WTC11 (cell line): ENCODE measurements at regions not wholly inside any gene's neighbourhood (a gene's known extent, or its start where the extent isn't known, plus 50 kb on each side); places are given as distances from the start of the nearest gene placed in this dataset.

ENCODE experiments used
- ATAC-seq: fragments of 200-7000 bp; cut with Tn5 transposase; 2 replicates; pipeline ENCODE4 v1.10.0; 2021; ENCODE audit warnings: mild to moderate bottlenecking, moderate library complexity
- CTCF ChIA-PET: fragments of 300-600 bp; sonication (Branson Sonifier 250); formaldehyde crosslinking; loops from one replicate; lab custom pipeline; 2021; ENCODE audit warnings: antibody characterized with exemption; lab: Charles Lee
- POLR2A ChIA-PET: fragments of 350-600 bp; sonication (Branson Sonifier 250); formaldehyde crosslinking; loops from one replicate; lab custom pipeline; 2021; ENCODE audit warnings: antibody characterized with exemption; lab: Charles Lee
- DNase-seq: peaks from one replicate; pipeline ENCODE4 v3.0.0; 2021; ENCODE audit warnings: low spot score
- H3K27ac Mint-ChIP-seq: 2 replicates; pipeline ENCODE4 v1.8.0; 2021; ENCODE audit warnings: mixed read lengths
- H3K27me3 Mint-ChIP-seq: 2 replicates; pipeline ENCODE4 v1.8.0; 2021; ENCODE audit warnings: low read depth, mild to moderate bottlenecking, moderate library complexity, mixed read lengths
- H3K36me3 Mint-ChIP-seq: 2 replicates; pipeline ENCODE4 v1.8.0; 2021; ENCODE audit warnings: mixed read lengths
- H3K4me1 Mint-ChIP-seq: 2 replicates; pipeline ENCODE4 v1.8.0; 2022; ENCODE audit warnings: mixed read lengths
- H3K4me3 Mint-ChIP-seq: 2 replicates; pipeline ENCODE4 v1.8.0; 2021; ENCODE audit warnings: mild to moderate bottlenecking, moderate library complexity, mixed read lengths
- H3K9me3 Mint-ChIP-seq: 2 replicates; pipeline ENCODE4 v1.8.0; 2021; ENCODE audit warnings: mixed read lengths
- AFF4 ChIP-seq: sonication (generic); formaldehyde crosslinking; IDR thresholded peaks from 2 replicates; pipeline ENCODE4 v1.8.1; 2023; ENCODE audit warnings: mild to moderate bottlenecking, missing genetic modification reagents, borderline replicate concordance
- ATF3 ChIP-seq: sonication (generic); formaldehyde crosslinking; conservative IDR thresholded peaks from 2 replicates; pipeline ENCODE4 v1.8.1; 2022; ENCODE audit warnings: mild to moderate bottlenecking, missing genetic modification reagents
- E2F1 ChIP-seq: sonication (generic); formaldehyde crosslinking; IDR thresholded peaks from 2 replicates; pipeline ENCODE4 v1.8.0; 2022; ENCODE audit warnings: mild to moderate bottlenecking, missing genetic modification reagents
- GRHL2 ChIP-seq: fragments of 250-450 bp; sonication (Bioruptor Pico); IDR thresholded peaks from 2 replicates; pipeline ENCODE4 v1.8.0; 2022; ENCODE audit warnings: mild to moderate bottlenecking, moderate library complexity; ENCODE audit not compliant: insufficient replicate concordance, severe bottlenecking
- KAT7 ChIP-seq: sonication (generic); formaldehyde crosslinking; IDR thresholded peaks from 2 replicates; pipeline ENCODE4 v1.8.1; 2023; ENCODE audit warnings: missing genetic modification reagents, mild to moderate bottlenecking, borderline replicate concordance
- MAX ChIP-seq: sonication (generic); formaldehyde crosslinking; IDR thresholded peaks from 2 replicates; pipeline ENCODE4 v1.8.0; 2022; ENCODE audit warnings: mild to moderate bottlenecking, missing genetic modification reagents
- MLX ChIP-seq: sonication (generic); formaldehyde crosslinking; IDR thresholded peaks from 2 replicates; pipeline ENCODE4 v1.8.1; 2023; ENCODE audit warnings: mild to moderate bottlenecking, missing genetic modification reagents, moderate library complexity
- NFATC4 ChIP-seq: fragments of 250-450 bp; sonication (Bioruptor Pico); IDR thresholded peaks from 2 replicates; pipeline ENCODE4 v1.9.0; 2021; ENCODE audit warnings: mild to moderate bottlenecking
- OVOL2 ChIP-seq: fragments of 250-450 bp; sonication (Bioruptor Pico); IDR thresholded peaks from 2 replicates; pipeline ENCODE4 v1.9.0; 2021; ENCODE audit warnings: mild to moderate bottlenecking, borderline replicate concordance
- PREB ChIP-seq: sonication (generic); formaldehyde crosslinking; IDR thresholded peaks from 2 replicates; pipeline ENCODE4 v1.8.1; 2022; ENCODE audit warnings: mild to moderate bottlenecking, missing genetic modification reagents, moderate library complexity, borderline replicate concordance
- TP53 ChIP-seq: sonication (generic); formaldehyde crosslinking; IDR thresholded peaks from 2 replicates; pipeline ENCODE4 v1.8.1; 2023; ENCODE audit warnings: mild to moderate bottlenecking, missing genetic modification reagents
- USF1 ChIP-seq: sonication (generic); formaldehyde crosslinking; IDR thresholded peaks from 2 replicates; pipeline ENCODE4 v1.8.0; 2022; ENCODE audit warnings: mild to moderate bottlenecking, missing genetic modification reagents
- USF2 ChIP-seq: sonication (generic); formaldehyde crosslinking; IDR thresholded peaks from 2 replicates; pipeline ENCODE4 v1.8.1; 2023; ENCODE audit warnings: mild to moderate bottlenecking, missing genetic modification reagents, moderate library complexity
- ZNF281 ChIP-seq: sonication (generic); formaldehyde crosslinking; IDR thresholded peaks from 2 replicates; pipeline ENCODE4 v1.8.0; 2023; ENCODE audit warnings: mild to moderate bottlenecking, missing genetic modification reagents
- ZNF423 ChIP-seq: fragments of 250-450 bp; sonication (Bioruptor Pico); IDR thresholded peaks from 2 replicates; pipeline ENCODE4 v2.1.2; 2022; ENCODE audit warnings: mild to moderate bottlenecking, moderate library complexity

GRCh38 chr19:30287259-30287658 is 84.9 kb upstream of the ZNF536 start:
- H3K27me3 Mint-ChIP-seq, result no peaks in the 10 kb centered on the region
- H3K4me1 Mint-ChIP-seq, result peaks cover 31% of the 10 kb centered on the region
- ATAC-seq, result no peak
- H3K36me3 Mint-ChIP-seq, result no peaks in the 10 kb centered on the region
- TF ChIP-seq ATF3 (CRISPR knock-in tag) (no peak), OVOL2 (CRISPR knock-in tag) (no peak), PREB (no peak), USF2 (CRISPR knock-in tag) (no peak), MAX (CRISPR knock-in tag) (no peak), GRHL2 (CRISPR knock-in tag) (no peak), NFATC4 (CRISPR knock-in tag) (no peak)
- TF ChIP-seq, all 79 proteins: peak for 0
- Mint-ChIP-seq H3K9me3 (peaks cover 12% of the 10 kb centered on the region; the same call in 1 of the 2 replicates), H3K27ac (no peak overlapping the region), H3K4me3 (no peak overlapping the region)
- ChIA-PET CTCF (no interaction called here), POLR2A (no interaction called here)
- no peak for DNase-seq

GRCh38 chr19:30287973-30288372 is 84.2 kb upstream of the ZNF536 start:
- Mint-ChIP-seq H3K27me3 (no peaks in the 10 kb centered on the region), H3K36me3 (no peaks in the 10 kb centered on the region), H3K4me3 (no peak overlapping the region), H3K27ac (no peak overlapping the region), H3K4me1 (peaks cover 27% of the 10 kb centered on the region), H3K9me3 (peaks cover 12% of the 10 kb centered on the region; the same call in 1 of the 2 replicates)
- POLR2A ChIA-PET, result no interaction called here
- TF ChIP-seq KAT7 (CRISPR knock-in tag), result no peak
- TF ChIP-seq TP53 (CRISPR knock-in tag), result no peak
- no peak for TF ChIP-seq ZNF281 (CRISPR knock-in tag)
- no peak for TF ChIP-seq E2F1
- no peak for TF ChIP-seq AFF4
- TF ChIP-seq OVOL2 (CRISPR knock-in tag), result no peak
- TF ChIP-seq ZNF423 (CRISPR knock-in tag), result no peak
- no peak for TF ChIP-seq MLX (CRISPR knock-in tag)
- no peak for TF ChIP-seq PREB
- TF ChIP-seq USF1, result no peak
- DNase-seq (no peak), ATAC-seq (no peak)
- CTCF ChIA-PET, result no interaction called here
